ENCODE measurements at regions not wholly inside any gene's neighbourhood (a gene's known extent, or its start where the extent isn't known, plus 50 kb on each side); places are given as distances from the start of the nearest gene placed in this dataset.
"Not testable (repeated sequence)": the region's sequence is repeated elsewhere in the genome, so short reads cannot be mapped to it uniquely, and the experiment has no call there.

DNA sequence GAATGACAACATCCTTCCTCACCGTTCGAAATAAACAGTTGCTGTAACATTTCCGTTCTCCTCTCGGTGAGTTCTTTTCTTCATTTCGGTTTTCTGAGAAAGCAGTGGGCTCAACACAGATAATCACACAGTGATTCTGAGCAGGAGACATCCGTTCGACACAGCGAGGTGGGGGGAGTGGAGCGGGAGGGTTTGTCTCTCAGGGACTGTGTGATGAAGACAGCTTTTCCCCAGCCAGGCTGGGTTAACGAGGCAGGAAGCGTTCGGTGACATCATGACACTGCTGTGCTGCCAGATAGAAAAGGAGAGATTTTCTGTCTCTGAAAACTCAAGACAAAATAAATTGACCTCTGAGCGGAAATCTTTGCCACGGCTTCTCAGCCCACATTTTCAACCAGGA is 119.3 kb downstream of the CRLF2 start:
- Histone ChIP-seq H3K9me3 (ENCODE audit: control insufficient read depth, insufficient read depth, low read length) (no peaks in the 10 kb centered on the region), H3K27ac (ENCODE audit: low read depth, low read length) (no peak overlapping the region), H3K4me3 (ENCODE audit: low read depth, low read length) (no peak overlapping the region), H3K4me1 (ENCODE audit: control insufficient read depth, insufficient read depth, low read length) (peaks cover 5% of the 10 kb centered on the region), H3K36me3 (ENCODE audit: control insufficient read depth, insufficient read depth, low read length) (no peaks in the 10 kb centered on the region), H3K27me3 (ENCODE audit: control insufficient read depth, insufficient read depth, low read length) (no peaks in the 10 kb centered on the region)
- 28% methylated on average over 5 of the region's 14 CpGs for WGBS (ENCODE audit: insufficient coverage)
- DNase-seq (ENCODE audit: low read depth in 4 of 6, low spot score in 6 of 6), result peak in 2 of 6 donors; percentile 64 to 65

DNA sequence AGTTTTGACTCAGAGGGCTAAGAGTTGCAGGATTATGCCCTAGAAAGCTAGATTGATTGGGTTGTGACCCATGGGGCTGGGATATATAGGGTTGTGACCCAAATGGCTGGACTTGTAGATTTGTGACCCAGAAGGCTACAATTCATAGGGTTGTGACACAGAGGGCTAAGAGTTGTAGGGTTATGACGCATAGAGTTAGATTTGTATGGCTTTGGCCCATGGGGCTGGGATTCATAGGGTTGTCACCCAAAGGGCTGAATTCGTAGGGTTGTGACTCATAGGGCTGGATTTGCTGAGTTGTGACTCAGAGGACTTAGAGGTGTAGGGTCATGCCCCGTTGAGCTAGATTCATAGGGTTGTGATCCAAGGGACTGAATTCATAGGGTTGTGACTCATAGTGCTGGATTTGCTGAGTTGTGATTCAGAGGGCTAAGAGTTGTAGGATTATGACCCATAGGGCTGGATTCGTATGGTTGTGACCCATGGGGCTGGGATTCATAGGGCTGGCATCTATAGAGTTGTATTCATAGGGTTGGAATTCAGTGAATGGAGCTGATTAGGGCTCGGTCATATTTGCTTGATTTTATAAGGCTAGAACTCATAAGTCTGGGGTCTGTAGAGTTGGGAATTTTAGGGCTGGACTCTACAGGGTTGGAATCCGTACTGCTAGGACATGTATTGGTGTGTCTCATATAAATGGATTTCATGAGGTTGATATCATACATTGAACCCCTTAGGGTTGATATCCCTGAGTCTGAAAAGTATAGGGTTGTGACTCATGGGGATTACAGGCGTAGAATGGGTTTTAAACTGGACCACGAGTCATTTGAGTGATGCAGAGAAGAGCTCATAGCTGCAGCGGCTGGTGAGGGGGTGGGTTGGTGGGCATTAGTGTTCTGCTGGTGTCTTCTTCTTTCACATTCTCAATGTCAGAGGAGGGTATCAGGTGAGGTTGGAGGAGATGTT is 125.7 kb downstream of the CRLF2 start:
- 82% methylated on average over 9 of the region's 9 CpGs for WGBS (ENCODE audit: insufficient coverage)
- H3K27me3 ChIP-seq (ENCODE audit: control insufficient read depth, insufficient read depth, low read length), result no peaks in the 10 kb centered on the region
- no peak for DNase-seq (ENCODE audit: low read depth in 4 of 6, low spot score in 6 of 6)

DNA sequence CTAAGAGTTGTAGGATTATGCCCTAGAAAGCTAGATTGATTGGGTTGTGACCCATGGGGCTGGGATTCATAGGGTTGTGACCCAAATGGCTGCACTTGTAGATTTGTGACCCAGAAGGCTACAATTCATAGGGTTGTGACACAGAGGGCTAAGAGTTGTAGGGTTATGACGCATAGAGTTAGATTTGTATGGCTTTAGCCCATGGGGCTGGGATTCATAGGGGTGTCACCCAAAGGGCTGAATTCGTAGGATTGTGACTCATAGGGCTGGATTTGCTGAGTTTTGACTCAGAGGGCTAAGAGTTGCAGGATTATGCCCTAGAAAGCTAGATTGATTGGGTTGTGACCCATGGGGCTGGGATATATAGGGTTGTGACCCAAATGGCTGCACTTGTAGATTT is 126.6 kb downstream of the CRLF2 start:
- not testable (repeated sequence) for H3K4me1 ChIP-seq (ENCODE audit: control insufficient read depth, insufficient read depth, low read length); H3K4me3 ChIP-seq (ENCODE audit: low read depth, low read length); DNase-seq (ENCODE audit: low read depth in 4 of 6, low spot score in 6 of 6); H3K27ac ChIP-seq (ENCODE audit: low read depth, low read length); H3K36me3 ChIP-seq (ENCODE audit: control insufficient read depth, insufficient read depth, low read length); H3K27me3 ChIP-seq (ENCODE audit: control insufficient read depth, insufficient read depth, low read length); H3K9me3 ChIP-seq (ENCODE audit: control insufficient read depth, insufficient read depth, low read length)
- 91% methylated on average over 2 of the region's 2 CpGs for WGBS (ENCODE audit: insufficient coverage)

More for the DNA sequence above, 125.7 kb downstream of the CRLF2 start:
- H3K36me3 ChIP-seq (ENCODE audit: control insufficient read depth, insufficient read depth, low read length), result no peaks in the 10 kb centered on the region
- H3K4me3 ChIP-seq (ENCODE audit: low read depth, low read length), result no peak overlapping the region
- no peak overlapping the region for H3K27ac ChIP-seq (ENCODE audit: low read depth, low read length)
- no peaks in the 10 kb centered on the region for H3K9me3 ChIP-seq (ENCODE audit: control insufficient read depth, insufficient read depth, low read length)
- H3K4me1 ChIP-seq (ENCODE audit: control insufficient read depth, insufficient read depth, low read length), result no peaks in the 10 kb centered on the region

DNA sequence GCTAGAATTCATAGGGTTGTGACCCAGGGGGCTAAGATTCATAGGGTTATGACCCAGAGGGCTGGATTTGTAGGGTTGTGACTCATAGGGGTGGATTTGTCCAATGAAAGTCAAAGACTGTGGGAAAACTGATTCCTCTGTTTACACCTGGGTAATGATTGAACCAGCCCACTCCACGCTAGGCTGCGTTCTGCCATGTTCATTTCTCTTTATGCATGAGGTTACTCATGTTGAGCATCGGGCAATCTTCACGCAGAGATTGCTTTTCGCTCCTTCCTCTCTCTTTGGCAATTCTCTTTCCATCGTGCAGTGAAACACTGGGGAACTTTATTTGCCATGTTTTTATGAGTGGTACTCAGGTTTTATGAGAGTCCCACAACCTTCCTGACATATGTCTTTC is 127.8 kb downstream of the CRLF2 start:
- 94% methylated on average over 2 of the region's 6 CpGs for WGBS (ENCODE audit: insufficient coverage)
- H3K4me1 ChIP-seq (ENCODE audit: control insufficient read depth, insufficient read depth, low read length), result no peaks in the 10 kb centered on the region
- no peaks in the 10 kb centered on the region for H3K27me3 ChIP-seq (ENCODE audit: control insufficient read depth, insufficient read depth, low read length)
- H3K9me3 ChIP-seq (ENCODE audit: control insufficient read depth, insufficient read depth, low read length), result no peaks in the 10 kb centered on the region
- H3K36me3 ChIP-seq (ENCODE audit: control insufficient read depth, insufficient read depth, low read length), result no peaks in the 10 kb centered on the region
- no peak overlapping the region for H3K4me3 ChIP-seq (ENCODE audit: low read depth, low read length)
- H3K27ac ChIP-seq (ENCODE audit: low read depth, low read length), result no peak overlapping the region
- DNase-seq (ENCODE audit: low read depth in 4 of 6, low spot score in 6 of 6), result no peak

DNA sequence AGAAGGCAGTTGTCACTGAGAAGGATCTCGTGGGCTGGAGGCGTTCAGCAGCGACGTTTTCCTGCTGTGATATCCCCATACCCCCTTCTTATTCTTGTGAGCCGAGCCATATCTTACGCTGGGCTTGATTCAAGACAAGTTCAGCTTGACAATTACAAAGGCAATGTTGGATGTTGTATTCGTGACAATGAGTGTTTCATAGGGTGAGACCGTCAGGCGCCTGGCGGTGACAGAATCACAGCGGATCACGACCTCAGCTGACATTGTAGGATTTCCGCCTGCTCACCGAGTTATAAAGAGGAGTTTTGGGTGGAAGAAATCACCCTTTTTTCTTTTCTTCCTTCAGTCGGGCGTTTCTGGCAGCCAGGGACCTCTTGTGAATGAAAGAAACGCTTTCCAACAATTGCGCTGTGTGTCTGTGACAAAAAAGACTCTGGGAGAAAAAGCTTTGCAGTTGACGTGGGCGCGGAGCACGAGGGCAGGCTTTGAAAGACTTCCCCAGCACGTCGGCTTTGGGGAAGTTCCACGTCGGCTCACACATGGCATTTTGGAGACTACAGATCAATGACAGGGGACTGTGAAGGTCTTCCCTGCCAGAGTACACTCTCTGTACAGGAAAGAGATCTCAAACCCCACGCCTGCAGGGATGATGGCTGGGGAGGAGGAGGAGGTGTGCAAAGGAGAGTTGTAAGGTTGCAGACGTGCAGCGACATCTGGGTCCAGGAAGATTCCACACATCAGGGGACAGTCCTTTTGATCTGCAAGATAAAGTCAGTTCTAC is 135.4 kb downstream of the CRLF2 start:
- Histone ChIP-seq H3K27ac (ENCODE audit: low read depth, low read length) (no peak overlapping the region), H3K9me3 (ENCODE audit: control insufficient read depth, insufficient read depth, low read length) (no peaks in the 10 kb centered on the region), H3K27me3 (ENCODE audit: control insufficient read depth, insufficient read depth, low read length) (peaks cover 7% of the 10 kb centered on the region), H3K4me1 (ENCODE audit: control insufficient read depth, insufficient read depth, low read length) (peaks cover 9% of the 10 kb centered on the region), H3K4me3 (ENCODE audit: low read depth, low read length) (no peak overlapping the region), H3K36me3 (ENCODE audit: control insufficient read depth, insufficient read depth, low read length) (no peaks in the 10 kb centered on the region)
- 10% methylated on average over 21 of the region's 29 CpGs for WGBS (ENCODE audit: insufficient coverage)
- DNase-seq (ENCODE audit: low read depth in 4 of 6, low spot score in 6 of 6), result peak in 2 of 6 donors; percentile 68 to 76

DNA sequence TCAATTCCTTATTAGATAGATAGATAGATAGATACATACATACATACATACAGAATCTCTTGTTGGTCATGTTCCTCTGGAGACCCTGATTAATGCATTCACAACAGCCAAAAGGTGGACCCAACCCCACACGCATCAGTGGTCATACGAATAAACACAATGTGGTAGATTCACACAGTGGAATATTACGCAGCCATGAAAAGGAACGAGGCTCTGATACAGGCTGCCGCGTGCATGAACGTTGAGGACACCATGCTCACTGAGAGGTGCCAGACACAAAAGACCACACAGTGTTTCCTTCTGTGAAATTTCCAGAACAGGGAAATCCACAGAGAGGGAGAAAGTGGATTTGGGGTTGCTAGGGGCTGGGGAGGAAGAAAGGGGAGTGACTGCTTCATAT is 136.7 kb downstream of the CRLF2 start:
- 100% methylated on average over 7 of the region's 7 CpGs for WGBS (ENCODE audit: insufficient coverage)
- no peaks in the 10 kb centered on the region for H3K9me3 ChIP-seq (ENCODE audit: control insufficient read depth, insufficient read depth, low read length)
- H3K4me1 ChIP-seq (ENCODE audit: control insufficient read depth, insufficient read depth, low read length), result peaks cover 9% of the 10 kb centered on the region
- peaks cover 7% of the 10 kb centered on the region for H3K27me3 ChIP-seq (ENCODE audit: control insufficient read depth, insufficient read depth, low read length)
- no peaks in the 10 kb centered on the region for H3K36me3 ChIP-seq (ENCODE audit: control insufficient read depth, insufficient read depth, low read length)
- no peak overlapping the region for H3K4me3 ChIP-seq (ENCODE audit: low read depth, low read length)
- DNase-seq (ENCODE audit: low read depth in 4 of 6, low spot score in 6 of 6), result no peak
- H3K27ac ChIP-seq (ENCODE audit: low read depth, low read length), result no peak overlapping the region

DNA sequence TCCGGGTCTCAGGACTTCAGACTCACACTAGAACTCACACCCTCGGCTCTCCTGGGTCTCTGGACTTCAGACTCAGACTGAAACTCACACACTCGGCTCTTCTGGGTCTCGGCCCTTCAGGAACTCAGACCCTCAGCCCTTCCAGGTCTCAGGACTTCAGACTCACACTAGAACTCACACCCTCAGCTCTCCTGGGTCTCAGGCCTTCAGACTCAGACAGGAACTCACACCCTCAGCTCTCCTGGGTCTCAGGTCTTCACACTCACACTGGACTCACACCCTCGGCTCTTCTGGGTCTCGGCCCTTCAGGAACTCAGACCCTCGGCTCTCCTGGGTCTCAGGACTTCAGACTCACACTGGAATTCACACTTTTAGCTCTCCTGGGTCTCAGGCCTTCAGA is 137.3 kb downstream of the CRLF2 start:
- H3K27me3 ChIP-seq (ENCODE audit: control insufficient read depth, insufficient read depth, low read length), result peaks cover 7% of the 10 kb centered on the region
- WGBS (ENCODE audit: insufficient coverage), result 92% methylated on average over 7 of the region's 7 CpGs

DNA sequence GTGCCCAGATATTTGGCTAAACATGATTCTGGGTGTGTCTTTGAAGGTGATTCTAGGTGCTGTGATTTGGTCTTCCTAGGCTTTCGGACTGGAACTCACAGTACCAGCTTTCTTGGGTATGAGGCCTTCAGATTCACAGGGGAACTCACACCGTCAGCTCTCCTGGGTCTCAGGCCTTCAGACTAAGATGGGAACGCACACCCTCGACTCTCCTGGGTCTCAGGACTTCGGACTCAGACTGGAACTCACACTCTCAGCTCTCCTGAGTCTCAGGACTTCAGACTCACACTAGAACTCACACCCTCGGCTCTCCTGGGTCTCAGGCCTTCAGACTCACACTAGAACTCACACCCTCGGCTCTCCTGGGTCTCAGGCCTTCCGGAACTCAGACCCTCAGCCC is 137.7 kb downstream of the CRLF2 start:
- Histone ChIP-seq H3K27me3 (ENCODE audit: control insufficient read depth, insufficient read depth, low read length) (peaks cover 7% of the 10 kb centered on the region), H3K9me3 (ENCODE audit: control insufficient read depth, insufficient read depth, low read length) (no peaks in the 10 kb centered on the region), H3K27ac (ENCODE audit: low read depth, low read length) (no peak overlapping the region), H3K4me3 (ENCODE audit: low read depth, low read length) (no peak overlapping the region), H3K36me3 (ENCODE audit: control insufficient read depth, insufficient read depth, low read length) (no peaks in the 10 kb centered on the region), H3K4me1 (ENCODE audit: control insufficient read depth, insufficient read depth, low read length) (peaks cover 9% of the 10 kb centered on the region)
- no peak for DNase-seq (ENCODE audit: low read depth in 4 of 6, low spot score in 6 of 6)
- 54% methylated on average over 8 of the region's 8 CpGs for WGBS (ENCODE audit: insufficient coverage)

More for the DNA sequence above, 137.3 kb downstream of the CRLF2 start:
- Histone ChIP-seq H3K4me1 (ENCODE audit: control insufficient read depth, insufficient read depth, low read length) (peaks cover 9% of the 10 kb centered on the region), H3K9me3 (ENCODE audit: control insufficient read depth, insufficient read depth, low read length) (no peaks in the 10 kb centered on the region), H3K4me3 (ENCODE audit: low read depth, low read length) (no peak overlapping the region), H3K36me3 (ENCODE audit: control insufficient read depth, insufficient read depth, low read length) (no peaks in the 10 kb centered on the region), H3K27ac (ENCODE audit: low read depth, low read length) (no peak overlapping the region)
- DNase-seq (ENCODE audit: low read depth in 4 of 6, low spot score in 6 of 6), result no peak

DNA sequence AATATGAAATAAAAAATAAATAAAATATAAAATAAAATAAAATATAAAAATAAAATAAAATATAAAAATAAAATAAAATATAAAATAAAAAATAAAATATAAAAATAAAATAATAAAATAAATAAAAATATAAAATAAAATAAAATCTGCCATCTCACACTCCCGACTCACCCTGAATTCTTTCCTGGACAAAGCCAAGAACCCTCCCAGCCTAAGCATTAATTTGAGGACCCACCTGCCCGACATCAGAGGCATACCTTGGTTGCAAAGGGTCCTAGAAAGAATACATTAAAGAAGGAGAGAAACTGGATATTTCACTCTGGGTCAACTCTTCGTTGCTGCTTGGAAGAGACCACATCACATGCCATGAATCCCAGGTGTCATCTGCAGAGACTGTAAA is 138.3 kb downstream of the CRLF2 start:
- no peaks in the 10 kb centered on the region for H3K36me3 ChIP-seq (ENCODE audit: control insufficient read depth, insufficient read depth, low read length)
- H3K4me3 ChIP-seq (ENCODE audit: low read depth, low read length), result no peak overlapping the region
- 90% methylated on average over 2 of the region's 3 CpGs for WGBS (ENCODE audit: insufficient coverage)
- H3K27me3 ChIP-seq (ENCODE audit: control insufficient read depth, insufficient read depth, low read length), result peaks cover 7% of the 10 kb centered on the region
- H3K9me3 ChIP-seq (ENCODE audit: control insufficient read depth, insufficient read depth, low read length), result no peaks in the 10 kb centered on the region
- peak in 1 of 6 donors; percentile 4 for DNase-seq (ENCODE audit: low read depth in 4 of 6, low spot score in 6 of 6)
- no peak overlapping the region for H3K27ac ChIP-seq (ENCODE audit: low read depth, low read length)
- H3K4me1 ChIP-seq (ENCODE audit: control insufficient read depth, insufficient read depth, low read length), result peaks cover 9% of the 10 kb centered on the region
